ENCODE measurements at regions not wholly inside any gene's neighbourhood (a gene's known extent, or its start where the extent isn't known, plus 50 kb on each side); places are given as distances from the start of the nearest gene placed in this dataset.

GRCh38 chr12:33589576-33590114 lies 150.0 kb upstream of the SYT10 start:
- ChIA-PET CTCF (no interaction called here), POLR2A (no interaction called here)
- Histone ChIP-seq H3K4me3 (ENCODE audit: low read depth, low read length) (no peak overlapping the region), H3K36me3 (ENCODE audit: control insufficient read depth, insufficient read depth, low read length) (no peaks in the 10 kb centered on the region), H3K27me3 (ENCODE audit: control insufficient read depth, insufficient read depth, low read length) (no peaks in the 10 kb centered on the region)
- TF ChIP-seq CTCF (IDR thresholded peaks at IDR 0.05; ENCODE audit: insufficient read depth, low read depth, low read length), result no peak
- DNase-seq (ENCODE audit: low read depth), result no peak

- CTCF ChIA-PET, result no interaction called here
- H3K27me3 ChIP-seq (ENCODE audit: control insufficient read depth, insufficient read depth, low read length), result no peaks in the 10 kb centered on the region
- no peak overlapping the region for H3K4me3 ChIP-seq (ENCODE audit: low read depth, low read length)
- POLR2A ChIA-PET, result no interaction called here
- DNase-seq (ENCODE audit: low read depth), result no peak
- TF ChIP-seq CTCF (IDR thresholded peaks at IDR 0.05; ENCODE audit: insufficient read depth, low read depth, low read length), result no peak
- no peaks in the 10 kb centered on the region for H3K36me3 ChIP-seq (ENCODE audit: control insufficient read depth, insufficient read depth, low read length)
Observed at GRCh38 chr12:33593753-33594152, 154.1 kb upstream of the SYT10 start.

GRCh38 chr12:33596061-33596460 lies 156.4 kb upstream of the SYT10 start:
- POLR2A ChIA-PET, result no interaction called here
- TF ChIP-seq CTCF (IDR thresholded peaks at IDR 0.05; ENCODE audit: insufficient read depth, low read depth, low read length), result no peak
- DNase-seq (ENCODE audit: low read depth), result no peak
- Histone ChIP-seq H3K4me3 (ENCODE audit: low read depth, low read length) (no peak overlapping the region), H3K27me3 (ENCODE audit: control insufficient read depth, insufficient read depth, low read length) (no peaks in the 10 kb centered on the region), H3K36me3 (ENCODE audit: control insufficient read depth, insufficient read depth, low read length) (no peaks in the 10 kb centered on the region)
- CTCF ChIA-PET, result no interaction called here

GRCh38 chr12:33596814-33597213 lies 157.2 kb upstream of the SYT10 start:
- no peak for DNase-seq (ENCODE audit: low read depth)
- POLR2A ChIA-PET, result no interaction called here
- Histone ChIP-seq H3K27me3 (ENCODE audit: control insufficient read depth, insufficient read depth, low read length) (no peaks in the 10 kb centered on the region), H3K36me3 (ENCODE audit: control insufficient read depth, insufficient read depth, low read length) (no peaks in the 10 kb centered on the region), H3K4me3 (ENCODE audit: low read depth, low read length) (no peak overlapping the region)
- CTCF ChIA-PET, result no interaction called here
- TF ChIP-seq CTCF (IDR thresholded peaks at IDR 0.05; ENCODE audit: insufficient read depth, low read depth, low read length), result no peak

GRCh38 chr12:33602515-33602914 lies 162.9 kb upstream of the SYT10 start:
- H3K27me3 ChIP-seq (ENCODE audit: control insufficient read depth, insufficient read depth, low read length), result no peaks in the 10 kb centered on the region
- no peak for DNase-seq (ENCODE audit: low read depth)
- H3K36me3 ChIP-seq (ENCODE audit: control insufficient read depth, insufficient read depth, low read length), result no peaks in the 10 kb centered on the region
- CTCF ChIA-PET, result no interaction called here
- TF ChIP-seq CTCF (IDR thresholded peaks at IDR 0.05; ENCODE audit: insufficient read depth, low read depth, low read length), result no peak
- POLR2A ChIA-PET, result no interaction called here
- no peak overlapping the region for H3K4me3 ChIP-seq (ENCODE audit: low read depth, low read length)

Measured in BJ (cell line).